HUES48 (cell line): ENCODE measurements at regions not wholly inside any gene's neighbourhood (a gene's known extent, or its start where the extent isn't known, plus 50 kb on each side); places are given as distances from the start of the nearest gene placed in this dataset.

Experiments
- H3K27ac ChIP-seq: one replicate; pipeline ENCODE4 v1.7.0; 2013; ENCODE audit warnings: low read depth, low read length, inconsistent platforms
- H3K27me3 ChIP-seq: 2 replicates; pipeline ENCODE4 v1.6.1; 2013; ENCODE audit warnings: mild to moderate bottlenecking, low read length; ENCODE audit not compliant: control insufficient read depth, insufficient read depth
- H3K36me3 ChIP-seq: 2 replicates; pipeline ENCODE4 v1.6.1; 2013; ENCODE audit warnings: low read length; ENCODE audit not compliant: control insufficient read depth, insufficient read depth
- H3K4me1 ChIP-seq: 2 replicates; pipeline ENCODE4 v1.6.1; 2013; ENCODE audit warnings: mild to moderate bottlenecking, low read length; ENCODE audit not compliant: control insufficient read depth, insufficient read depth
- H3K4me3 ChIP-seq: 2 replicates; pipeline ENCODE4 v1.5.1; 2013; ENCODE audit warnings: mild to moderate bottlenecking, low read depth, low read length
- H3K9ac ChIP-seq: 2 replicates; pipeline ENCODE4 v1.6.1; 2013; ENCODE audit warnings: mild to moderate bottlenecking, low read depth, low read length, moderate library complexity
- H3K9me3 ChIP-seq: 2 replicates; pipeline ENCODE4 v1.6.1; 2013; ENCODE audit warnings: low read length; ENCODE audit not compliant: control insufficient read depth, insufficient read depth

DNA sequence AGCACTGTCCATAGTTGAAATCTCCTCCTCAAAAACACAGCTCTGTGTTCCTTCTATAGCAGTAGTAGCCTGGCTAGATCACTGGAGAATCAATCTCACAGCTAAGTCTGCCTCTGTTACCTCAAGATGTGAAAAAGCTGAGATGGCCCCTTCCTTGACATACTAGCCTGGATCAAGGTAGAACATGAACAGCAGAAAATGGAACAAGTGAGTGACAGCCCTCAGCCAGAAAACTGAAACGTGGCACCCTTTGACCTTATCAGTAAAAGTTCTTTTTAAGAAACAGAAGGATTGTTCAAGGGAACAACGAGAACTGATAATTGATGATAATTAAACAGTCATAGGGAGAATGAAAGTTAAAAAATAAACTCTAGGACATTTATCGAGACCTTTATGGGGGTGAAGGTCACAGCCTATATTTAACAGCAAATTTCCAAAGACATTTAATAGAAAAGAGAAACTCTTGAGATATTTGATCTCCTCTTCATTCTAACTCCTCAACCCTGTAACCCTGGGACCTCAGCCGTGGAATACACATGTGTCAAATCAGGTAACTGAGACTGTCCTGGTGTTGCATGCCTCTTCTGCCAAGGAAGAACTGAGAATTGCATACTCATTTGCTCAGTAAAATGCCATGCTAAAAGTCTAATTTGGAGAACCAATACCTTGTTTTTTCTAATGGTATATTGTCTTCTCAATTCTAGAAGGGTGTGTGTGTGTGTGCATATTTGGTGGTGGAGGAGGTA lies 258.0 kb upstream of the ATP2B1 start:
- H3K4me3 ChIP-seq, result 0 out of 2 replicates have a peak overlapping the region, but pooled peaks have one; percentile 3
- 0 out of 2 replicates have a peak overlapping the region, but pooled peaks have one; percentile 28 for H3K9ac ChIP-seq
- no peaks in the 10 kb centered on the region for H3K27me3 ChIP-seq
- H3K4me1 ChIP-seq, result peaks cover 21% of the 10 kb centered on the region
- H3K27ac ChIP-seq, result no peak overlapping the region
- no peaks in the 10 kb centered on the region for H3K36me3 ChIP-seq
- no peaks in the 10 kb centered on the region for H3K9me3 ChIP-seq

DNA sequence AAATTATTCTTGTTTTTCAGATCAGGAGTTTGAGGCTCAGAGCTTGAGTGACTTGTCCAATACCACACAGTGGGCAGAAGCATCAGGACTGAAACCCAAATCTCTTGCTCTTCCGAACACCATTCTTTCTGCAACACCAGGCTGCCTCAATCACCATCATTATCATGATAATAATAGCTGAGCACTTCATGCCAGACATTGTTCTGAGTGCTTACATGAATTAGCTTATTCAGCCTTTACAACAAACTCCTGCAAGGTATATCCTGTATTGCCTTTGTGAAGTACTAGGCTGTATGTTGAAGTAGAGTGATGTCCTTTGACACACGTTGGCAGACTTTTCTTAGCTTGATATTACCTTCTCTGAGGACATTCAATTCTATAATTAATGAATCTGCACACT lies 257.4 kb upstream of the ATP2B1 start:
- no peak overlapping the region for H3K27ac ChIP-seq
- no peaks in the 10 kb centered on the region for H3K9me3 ChIP-seq
- 0 out of 2 replicates have a peak overlapping the region, but pooled peaks have one; percentile 3 for H3K4me3 ChIP-seq
- no peaks in the 10 kb centered on the region for H3K36me3 ChIP-seq
- 0 out of 2 replicates have a peak overlapping the region, but pooled peaks have one; percentile 28 for H3K9ac ChIP-seq
- H3K4me1 ChIP-seq, result peaks cover 21% of the 10 kb centered on the region
- no peaks in the 10 kb centered on the region for H3K27me3 ChIP-seq

DNA sequence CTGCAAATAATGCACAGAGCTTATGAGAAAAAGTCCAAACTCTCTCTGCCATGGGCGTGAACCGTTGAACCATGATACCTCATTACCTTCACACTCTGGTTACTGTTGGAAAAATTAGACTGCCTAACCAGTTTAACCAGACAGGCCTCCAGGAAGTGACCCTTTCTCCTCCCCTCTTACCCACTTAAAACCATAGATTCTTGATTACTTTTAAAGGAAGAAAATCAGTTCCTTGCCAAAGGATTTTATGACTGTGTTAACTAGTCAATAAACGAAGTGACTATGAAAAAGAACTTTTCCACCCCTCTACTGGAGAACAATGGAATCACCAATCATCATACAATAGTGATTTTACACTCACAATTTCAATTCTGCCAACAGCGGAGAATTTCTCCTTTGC lies 254.0 kb upstream of the ATP2B1 start:
- no peak overlapping the region for H3K27ac ChIP-seq
- no peaks in the 10 kb centered on the region for H3K9me3 ChIP-seq
- no peak overlapping the region for H3K9ac ChIP-seq

DNA sequence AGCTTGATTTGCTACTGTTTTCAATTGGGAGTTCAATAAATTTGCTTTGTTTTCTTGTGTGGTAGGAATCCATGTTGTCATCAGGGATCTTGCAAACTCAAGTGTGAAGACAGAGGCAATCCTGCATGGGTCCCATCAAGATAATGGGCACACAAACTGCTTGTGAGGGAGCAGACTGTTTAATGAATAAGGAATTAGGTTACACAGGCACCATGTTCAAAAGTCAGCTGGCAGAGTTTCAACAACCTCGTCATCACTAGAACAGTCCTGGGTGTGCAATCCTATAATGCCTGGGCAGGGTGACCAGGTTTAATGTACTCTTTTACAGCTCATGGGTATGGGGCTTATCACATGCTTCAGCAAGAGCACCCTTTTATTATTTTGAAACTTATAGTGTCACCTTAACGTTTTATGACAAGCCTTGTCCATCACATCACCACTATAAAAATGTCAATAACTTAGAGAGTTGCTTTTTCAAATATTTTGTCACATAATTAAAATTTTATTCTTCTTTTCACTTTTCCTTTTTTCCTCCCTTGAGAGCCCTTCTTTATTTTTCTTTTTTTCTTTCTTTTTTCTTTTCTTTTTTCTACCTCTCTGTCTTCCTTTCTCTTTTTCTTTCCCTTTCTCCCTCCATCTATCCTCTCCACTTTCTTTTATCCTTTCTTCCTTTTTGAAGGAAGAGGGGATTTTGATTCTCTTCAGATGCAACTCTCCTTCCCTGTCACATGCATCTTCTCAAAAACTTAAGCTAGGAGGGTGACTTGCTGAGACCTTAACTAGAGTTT lies 252.2 kb upstream of the ATP2B1 start:
- Histone ChIP-seq H3K4me3 (no peak overlapping the region), H3K36me3 (no peaks in the 10 kb centered on the region), H3K27me3 (no peaks in the 10 kb centered on the region), H3K9me3 (no peaks in the 10 kb centered on the region), H3K27ac (no peak overlapping the region), H3K4me1 (peaks cover 9% of the 10 kb centered on the region), H3K9ac (no peak overlapping the region)

More for the DNA sequence above, 254.0 kb upstream of the ATP2B1 start:
- H3K4me3 ChIP-seq, result no peak overlapping the region
- peaks cover 21% of the 10 kb centered on the region for H3K4me1 ChIP-seq
- H3K27me3 ChIP-seq, result no peaks in the 10 kb centered on the region
- no peaks in the 10 kb centered on the region for H3K36me3 ChIP-seq

DNA sequence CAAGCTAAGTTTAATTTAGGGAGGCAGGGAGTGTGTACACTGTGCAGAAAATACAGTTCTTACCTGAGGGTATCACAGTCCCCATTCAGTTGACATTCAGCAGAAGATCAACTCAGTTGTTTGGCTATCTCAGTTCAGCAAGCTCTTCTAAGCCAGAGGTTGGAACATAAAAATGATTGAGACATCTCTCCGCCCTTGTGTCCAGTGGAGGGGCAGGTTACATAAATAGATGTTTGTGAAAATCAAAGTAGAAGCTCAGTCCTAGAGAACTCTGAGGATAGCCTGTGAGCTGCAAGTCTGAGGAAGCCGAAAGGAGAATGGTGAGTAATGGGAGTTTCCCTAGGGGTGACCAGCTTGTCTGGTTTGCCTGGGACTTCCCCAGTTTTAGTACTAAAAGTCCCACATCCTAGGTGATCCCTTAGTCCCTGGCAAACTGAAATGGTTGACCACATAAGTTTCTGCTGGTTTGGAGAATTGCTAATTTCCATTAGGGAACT lies 251.4 kb upstream of the ATP2B1 start:
- Histone ChIP-seq H3K9ac (no peak overlapping the region), H3K4me1 (peaks cover 1% of the 10 kb centered on the region; the same call in 1 of the 2 replicates), H3K9me3 (no peaks in the 10 kb centered on the region), H3K4me3 (no peak overlapping the region), H3K27ac (no peak overlapping the region), H3K27me3 (no peaks in the 10 kb centered on the region), H3K36me3 (no peaks in the 10 kb centered on the region)

DNA sequence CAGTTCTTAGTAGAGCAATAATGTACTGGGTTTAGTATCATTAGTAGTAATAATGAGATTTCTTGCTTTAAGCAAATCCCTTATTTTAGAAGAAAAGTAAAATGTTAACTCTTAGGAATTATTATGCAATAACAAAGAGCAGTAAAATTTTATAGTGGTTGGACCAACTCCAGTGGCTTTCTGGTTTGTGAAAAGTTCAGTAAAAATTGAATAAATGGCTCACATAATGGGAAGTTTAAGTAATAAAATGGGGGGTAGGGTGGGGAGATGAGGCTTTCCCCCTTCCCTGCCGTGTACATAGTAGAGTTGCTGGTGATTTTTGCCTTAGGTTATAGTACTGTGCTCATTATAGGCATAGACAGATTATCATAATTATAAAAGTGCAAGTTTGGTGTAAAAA lies 250.5 kb upstream of the ATP2B1 start:
- no peaks in the 10 kb centered on the region for H3K27me3 ChIP-seq
- no peaks in the 10 kb centered on the region for H3K36me3 ChIP-seq
- H3K4me1 ChIP-seq, result no peaks in the 10 kb centered on the region
- no peak overlapping the region for H3K4me3 ChIP-seq
- H3K9ac ChIP-seq, result no peak overlapping the region
- no peaks in the 10 kb centered on the region for H3K9me3 ChIP-seq
- no peak overlapping the region for H3K27ac ChIP-seq

DNA sequence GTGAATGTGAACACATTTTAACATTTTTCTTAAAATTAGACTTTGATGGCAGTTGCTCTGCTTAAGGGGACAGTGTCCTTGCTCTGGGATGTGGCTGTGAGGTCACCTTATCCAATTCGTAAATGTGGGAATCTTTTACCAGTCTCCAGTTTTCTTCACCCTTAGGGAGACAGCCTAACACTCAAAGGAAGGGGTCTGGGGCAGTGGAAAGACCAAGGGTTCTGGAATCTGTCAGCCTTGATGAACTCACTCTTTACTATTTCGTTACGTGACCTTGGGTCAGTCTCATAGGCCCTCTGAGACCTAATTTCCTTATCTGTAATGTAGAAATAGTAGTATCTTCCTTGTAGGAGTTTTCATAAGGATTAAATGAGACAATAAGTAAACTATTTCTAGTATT lies 245.6 kb upstream of the ATP2B1 start:
- Histone ChIP-seq H3K27me3 (no peaks in the 10 kb centered on the region), H3K36me3 (no peaks in the 10 kb centered on the region), H3K9ac (no peak overlapping the region), H3K4me3 (no peak overlapping the region), H3K4me1 (0 out of 2 replicates have a peak, but pooled peaks cover 1% of the 10 kb centered on the region), H3K9me3 (no peaks in the 10 kb centered on the region), H3K27ac (no peak overlapping the region)

DNA sequence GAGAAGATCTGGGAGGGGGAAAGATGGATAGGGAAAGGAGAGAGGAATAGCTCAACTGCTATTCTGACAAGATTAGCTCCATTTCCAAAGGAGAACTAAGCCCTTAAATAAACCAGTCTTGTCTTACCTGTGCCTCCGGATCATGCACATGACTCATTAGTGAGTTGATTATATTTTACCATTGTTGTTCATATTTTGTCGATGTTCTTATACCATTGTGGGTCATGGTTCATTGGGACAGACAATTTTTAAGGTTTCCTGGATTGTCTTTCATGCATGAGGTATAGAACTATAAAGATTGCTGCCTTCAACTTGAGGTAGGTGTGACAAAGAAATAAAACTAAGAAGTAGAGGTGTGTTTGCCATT lies 243.0 kb upstream of the ATP2B1 start:
- Histone ChIP-seq H3K27me3 (no peaks in the 10 kb centered on the region), H3K4me1 (peaks cover 24% of the 10 kb centered on the region), H3K27ac (no peak overlapping the region), H3K4me3 (no peak overlapping the region), H3K9me3 (no peaks in the 10 kb centered on the region), H3K9ac (no peak overlapping the region), H3K36me3 (no peaks in the 10 kb centered on the region)

DNA sequence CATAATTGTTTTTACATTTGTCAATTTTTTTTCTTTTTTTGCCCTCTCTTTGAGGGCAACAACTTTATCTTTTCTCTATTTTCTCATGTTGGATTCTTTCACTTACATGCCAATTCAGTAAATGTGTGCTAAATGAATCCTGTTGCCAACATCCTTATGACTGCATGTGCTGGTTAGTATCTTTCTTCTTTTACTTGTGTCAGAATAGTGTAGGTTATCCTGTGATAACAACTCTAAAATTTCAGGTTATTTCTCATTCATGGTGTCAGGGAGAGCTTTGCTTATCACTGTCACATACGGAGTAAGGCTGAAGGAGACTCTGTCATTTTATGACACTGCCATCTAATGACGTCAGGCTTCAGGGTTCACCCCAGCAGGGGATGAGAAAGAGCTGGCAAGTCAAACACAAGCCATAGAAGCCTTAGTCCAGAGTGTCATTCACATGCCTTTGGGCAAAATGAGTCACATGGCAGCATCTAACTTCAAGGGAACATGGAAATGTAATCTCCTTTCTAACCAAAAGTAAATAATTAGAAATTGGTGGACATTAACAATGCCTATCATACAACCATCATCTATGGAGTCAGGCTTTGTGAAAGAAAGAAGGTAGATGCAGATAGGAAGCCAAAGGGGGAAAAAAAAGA lies 242.5 kb upstream of the ATP2B1 start:
- peaks cover 24% of the 10 kb centered on the region for H3K4me1 ChIP-seq
- H3K27ac ChIP-seq, result no peak overlapping the region
- no peaks in the 10 kb centered on the region for H3K27me3 ChIP-seq
- H3K9ac ChIP-seq, result no peak overlapping the region
- H3K4me3 ChIP-seq, result no peak overlapping the region
- no peaks in the 10 kb centered on the region for H3K9me3 ChIP-seq
- no peaks in the 10 kb centered on the region for H3K36me3 ChIP-seq

DNA sequence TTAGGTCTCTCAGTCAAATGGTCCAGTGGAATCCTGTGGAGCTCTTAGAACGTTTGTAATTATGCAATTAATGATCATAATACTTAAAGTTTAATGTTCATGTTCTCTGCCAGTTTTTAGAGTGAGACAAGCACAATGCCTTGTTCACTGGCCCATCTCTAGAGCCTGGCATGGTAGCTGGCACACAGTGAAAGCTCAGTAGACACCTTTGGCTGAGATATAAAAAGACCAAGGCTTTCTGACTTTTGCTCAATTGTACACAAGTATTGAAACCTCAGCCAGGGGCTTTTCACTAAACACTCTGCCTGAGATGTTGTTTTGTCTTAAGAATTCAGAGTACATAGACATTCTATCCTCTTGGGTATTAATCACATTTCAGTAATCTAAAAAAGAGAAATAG lies 241.8 kb upstream of the ATP2B1 start:
- Histone ChIP-seq H3K4me1 (peaks cover 24% of the 10 kb centered on the region), H3K4me3 (no peak overlapping the region), H3K9me3 (no peaks in the 10 kb centered on the region), H3K9ac (no peak overlapping the region), H3K27me3 (no peaks in the 10 kb centered on the region), H3K27ac (no peak overlapping the region), H3K36me3 (no peaks in the 10 kb centered on the region)
